Stimulated activated CD4-positive, alpha-beta T cell treated with anti-CD3 and anti-CD28 coated beads, Interleukin-15, amount 100 ng/mL, for 48 hours (primary cell): ENCODE measurements at regions not wholly inside any gene's neighbourhood (a gene's known extent, or its start where the extent isn't known, plus 50 kb on each side); places are given as distances from the start of the nearest gene placed in this dataset.

ENCODE experiments used
- DNase-seq, 2 donors: peaks; one replicate each; pipeline ENCODE4 v3.0.0-alpha.2; 2020; ENCODE audit warnings: low read depth in 2 of 2

DNA sequence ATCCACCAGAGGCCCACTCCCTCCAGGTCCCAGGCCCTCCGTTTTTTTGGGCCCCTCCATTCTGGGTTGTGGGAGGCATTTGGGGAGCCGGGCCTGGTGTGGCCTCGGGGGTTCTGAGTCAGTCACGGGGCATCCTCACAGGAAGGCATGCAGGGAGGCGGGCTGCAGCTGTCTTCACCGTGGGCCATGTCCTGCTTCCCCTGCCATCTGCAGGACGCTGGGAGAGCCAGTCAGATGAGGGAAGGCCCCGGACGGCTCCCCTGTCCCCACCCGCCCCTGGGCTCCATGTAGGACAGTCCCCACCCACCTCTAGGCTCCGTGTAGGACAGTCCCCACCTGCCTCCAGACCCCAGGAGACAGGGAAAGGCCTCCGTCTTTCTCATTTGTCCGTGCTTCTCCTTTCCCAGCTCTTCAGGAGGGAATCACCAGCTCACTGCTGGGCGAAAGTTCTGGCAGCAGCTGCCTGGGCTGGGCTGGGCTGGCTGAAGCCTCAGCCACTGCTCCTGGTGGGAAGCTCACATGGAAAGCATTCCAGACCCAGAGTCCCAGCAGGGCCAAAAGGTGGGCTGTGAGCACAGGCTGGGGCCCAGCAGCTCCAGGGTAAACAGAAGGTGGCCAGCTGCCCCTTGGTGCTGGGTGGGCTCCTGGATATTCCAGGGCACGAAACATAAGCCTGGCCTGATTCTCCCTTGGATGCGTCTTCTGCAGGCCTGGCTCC lies 217.8 kb downstream of the KIF26A start:
- no peak for DNase-seq

DNA sequence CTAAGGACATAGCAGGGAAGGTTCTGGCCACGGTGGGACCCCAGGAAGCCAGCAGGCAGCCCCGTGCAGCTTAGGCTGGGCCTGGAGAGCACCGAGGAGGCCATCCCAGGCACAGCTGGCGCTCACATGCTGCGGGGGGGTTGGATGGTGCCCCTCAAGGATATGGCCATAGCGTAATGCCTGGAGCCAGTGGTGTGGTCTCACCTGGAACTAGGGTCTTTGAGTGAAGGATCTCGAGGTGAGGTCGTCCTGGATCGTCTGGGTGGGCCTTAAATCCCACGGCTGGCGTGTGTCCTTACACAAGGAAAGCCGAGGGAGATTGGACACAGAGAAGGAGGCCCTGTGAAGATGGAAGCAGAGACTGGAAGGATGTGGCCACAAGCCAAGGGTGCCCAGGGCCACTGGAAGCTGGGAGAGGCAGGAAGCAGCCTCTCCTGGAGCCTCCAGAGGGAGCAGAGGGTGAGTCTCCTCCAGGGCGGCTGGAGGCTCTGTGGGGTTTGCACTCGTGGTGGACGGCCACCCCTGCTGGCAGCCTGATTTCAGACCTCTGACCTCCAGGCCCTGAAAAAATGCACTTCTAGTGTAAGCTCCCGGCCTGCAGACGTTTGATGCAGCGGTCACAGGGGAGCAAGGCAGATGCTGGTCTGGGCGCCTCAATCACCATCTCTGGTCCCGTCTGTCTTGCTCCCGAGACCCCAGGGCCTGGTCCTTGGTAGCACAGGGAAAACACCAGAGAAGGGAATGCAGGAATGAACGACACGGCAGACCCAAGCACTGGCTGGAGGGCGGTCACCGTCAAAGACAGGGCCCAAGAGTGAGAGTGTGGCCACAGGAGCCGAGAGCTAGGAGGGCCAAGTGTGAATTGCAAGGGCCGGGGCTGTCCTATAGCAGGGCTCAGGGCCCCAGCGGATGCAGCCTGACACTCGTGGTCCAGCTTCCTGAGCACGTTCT lies 218.6 kb downstream of the KIF26A start:
- DNase-seq: no peak

DNA sequence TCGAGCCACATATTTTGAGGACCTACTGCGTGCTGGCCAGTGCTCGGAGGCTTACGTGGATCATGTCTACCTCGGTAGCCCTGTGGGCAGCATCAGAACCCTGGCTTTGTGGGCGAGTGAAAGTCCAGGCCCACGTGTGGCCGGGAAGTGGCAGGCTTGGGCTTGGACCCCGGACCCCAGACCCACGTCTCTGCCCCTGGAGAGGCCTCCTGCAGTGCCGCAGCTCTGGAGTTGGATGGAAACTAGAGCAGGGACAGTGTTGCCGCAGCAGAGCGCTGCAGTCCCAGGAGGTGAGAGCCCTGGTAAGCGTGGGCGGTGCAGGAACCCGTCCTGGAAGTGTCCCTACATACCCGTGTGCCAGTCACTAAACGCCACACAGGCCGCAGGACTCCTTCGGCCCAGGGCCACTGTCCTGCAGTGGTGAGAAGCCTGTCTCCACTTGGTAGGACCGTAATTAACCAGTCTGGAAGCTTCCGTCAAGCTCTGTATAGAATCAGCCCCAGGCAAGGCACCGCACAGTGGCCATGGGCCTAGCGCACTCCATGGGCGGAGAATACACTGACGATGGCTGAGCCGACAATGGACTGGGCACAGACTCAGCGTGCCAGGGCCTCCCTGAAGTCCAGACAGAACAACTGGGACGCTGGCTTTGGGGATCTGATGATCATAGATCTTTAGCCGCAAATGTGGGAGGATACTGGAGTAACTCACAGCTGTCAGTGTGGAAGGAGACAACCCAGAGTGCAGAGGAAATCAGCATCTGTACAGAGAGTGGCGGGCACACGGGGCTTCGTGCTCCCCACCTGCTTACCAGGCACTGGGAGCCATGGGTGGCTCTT lies 219.5 kb downstream of the KIF26A start:
- DNase-seq: no peak

DNA sequence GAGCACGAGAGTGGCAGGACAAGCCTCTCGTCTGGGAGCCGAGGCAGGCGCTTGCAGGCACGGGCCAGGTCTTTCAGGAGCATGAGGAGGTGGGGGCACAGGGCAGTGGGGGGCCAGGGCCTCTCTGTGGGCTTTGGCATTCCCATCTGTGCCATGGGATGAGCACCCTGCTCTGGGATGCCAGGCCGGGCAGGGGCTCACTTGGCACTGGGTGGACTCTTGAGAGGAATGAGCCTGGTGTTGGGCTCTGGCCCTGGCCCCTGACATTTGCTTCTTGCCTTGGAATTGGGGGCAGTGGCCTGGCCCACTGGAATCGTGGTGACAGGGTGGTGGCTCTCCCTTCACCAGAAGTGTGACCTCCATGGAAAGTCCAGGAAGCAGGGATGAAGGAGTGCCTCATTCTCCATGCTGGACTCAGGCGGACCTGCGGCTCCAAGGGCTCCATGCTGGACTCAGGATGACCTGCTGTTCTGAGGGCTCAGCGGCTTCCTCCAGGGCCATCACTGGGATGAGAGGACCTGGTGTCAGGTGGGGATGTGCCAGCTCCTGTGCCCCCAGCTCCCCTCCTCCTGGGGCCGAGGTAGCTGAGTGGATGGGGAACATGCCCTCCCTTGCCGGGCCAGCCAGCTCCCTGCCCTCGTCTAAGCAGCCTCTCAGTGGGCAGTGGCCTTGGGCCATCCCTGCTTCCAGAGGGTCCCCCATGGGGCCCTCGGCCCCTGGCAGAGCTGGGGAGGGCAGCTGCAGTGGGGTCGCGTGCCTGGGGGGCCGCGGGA lies 220.3 kb downstream of the KIF26A start:
- no peak for DNase-seq

DNA sequence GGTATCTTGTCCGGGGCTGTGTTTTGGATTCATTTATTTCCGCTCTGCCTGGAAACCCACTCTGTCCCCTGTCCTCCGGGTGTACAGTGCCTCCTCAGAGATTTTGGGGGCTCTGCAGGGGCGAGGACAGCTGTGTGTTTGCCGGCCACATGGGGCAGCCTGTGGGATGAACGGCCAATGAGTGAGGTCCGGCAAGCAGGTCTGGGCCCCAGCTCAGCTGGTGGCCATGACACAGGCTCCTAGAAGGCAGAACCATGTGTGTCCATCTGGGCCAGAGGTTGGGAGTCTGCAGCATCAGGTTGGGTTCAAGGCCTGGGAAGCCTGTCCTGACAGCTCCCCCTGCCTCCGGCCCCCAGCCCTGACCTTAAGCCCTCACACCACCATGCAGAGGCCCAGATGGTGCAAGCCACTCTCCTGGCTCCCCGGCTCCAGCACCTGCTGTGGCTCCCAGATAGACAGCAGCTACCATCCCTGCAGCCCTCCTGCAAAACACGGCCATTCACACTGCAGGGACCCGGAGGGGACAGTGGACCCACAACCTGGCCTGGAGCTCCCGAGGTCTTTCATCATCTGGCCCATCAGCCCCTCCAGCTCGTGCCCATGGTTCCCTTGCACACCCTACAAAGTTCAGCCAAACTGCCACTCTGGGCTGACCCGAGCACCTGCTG lies 220.1 kb upstream of the C14orf180 start:
- no peak for DNase-seq

DNA sequence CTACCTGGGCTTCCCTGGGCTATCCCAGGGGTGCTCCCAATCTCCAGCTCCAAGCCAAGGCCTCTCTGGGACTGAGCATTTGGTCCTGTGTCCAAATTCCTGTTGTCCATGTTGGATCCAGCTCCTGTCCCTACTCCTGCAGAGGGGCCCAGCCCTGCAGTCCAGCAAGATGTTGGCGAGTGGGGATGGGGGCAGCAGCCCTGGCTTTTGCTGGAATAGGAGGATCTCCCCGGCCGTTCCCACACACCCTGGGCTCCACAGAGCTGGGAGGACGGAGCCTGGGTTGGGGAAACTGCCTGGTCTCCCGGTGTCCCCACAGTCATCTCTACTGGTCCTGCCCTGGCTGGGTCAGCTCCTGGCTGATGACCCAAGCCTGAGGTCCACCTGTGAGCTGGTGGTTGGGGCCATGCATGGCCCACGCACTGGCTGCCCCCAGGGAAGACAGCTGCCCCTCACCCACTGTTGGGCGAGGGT lies 219.6 kb upstream of the C14orf180 start:
- DNase-seq: no peak

DNA sequence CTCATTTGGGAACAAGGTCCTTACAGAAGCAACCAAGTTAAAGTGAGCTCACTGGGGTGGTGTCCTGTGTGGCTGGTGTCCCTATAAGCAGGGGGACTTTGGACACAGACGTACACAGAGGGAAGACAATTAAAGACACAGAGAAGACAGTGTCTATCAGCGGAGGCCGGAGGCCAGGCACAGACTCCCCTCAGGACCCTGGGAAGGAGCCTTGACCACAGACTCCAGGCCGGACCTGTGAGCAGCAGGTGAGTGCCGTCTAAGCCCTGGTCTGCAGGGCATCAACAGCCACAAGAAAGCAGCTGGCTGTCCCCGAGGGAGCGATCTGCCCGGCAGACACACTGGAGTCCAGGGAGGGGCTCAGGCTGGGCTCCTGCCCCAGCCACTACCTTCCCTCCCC lies 219.1 kb upstream of the C14orf180 start:
- no peak for DNase-seq

DNA sequence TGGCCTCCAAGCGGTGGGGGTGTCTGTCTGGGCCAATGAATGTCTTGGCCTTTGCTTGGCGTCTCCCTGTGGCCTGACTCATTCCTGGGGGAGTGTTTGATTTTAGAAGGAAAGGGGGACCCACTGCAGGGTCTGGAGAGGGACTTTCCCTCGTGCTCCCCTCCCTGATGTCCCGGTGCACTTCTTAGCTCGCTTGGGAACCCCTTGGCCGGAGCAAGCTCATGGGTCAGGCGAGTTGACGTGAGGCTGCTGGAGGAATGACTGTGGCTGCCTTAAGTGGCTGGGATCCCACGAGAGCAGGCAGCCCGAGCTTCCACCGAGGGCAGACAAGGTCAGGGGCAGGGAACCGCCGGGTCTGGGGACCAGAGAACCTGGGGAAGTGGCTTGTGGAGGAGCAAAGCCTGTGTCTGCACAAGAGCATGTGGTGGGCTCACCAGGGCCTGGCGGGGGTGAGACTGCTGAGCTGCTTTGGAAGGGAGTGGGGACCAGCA lies 218.4 kb upstream of the C14orf180 start:
- DNase-seq: no peak

DNA sequence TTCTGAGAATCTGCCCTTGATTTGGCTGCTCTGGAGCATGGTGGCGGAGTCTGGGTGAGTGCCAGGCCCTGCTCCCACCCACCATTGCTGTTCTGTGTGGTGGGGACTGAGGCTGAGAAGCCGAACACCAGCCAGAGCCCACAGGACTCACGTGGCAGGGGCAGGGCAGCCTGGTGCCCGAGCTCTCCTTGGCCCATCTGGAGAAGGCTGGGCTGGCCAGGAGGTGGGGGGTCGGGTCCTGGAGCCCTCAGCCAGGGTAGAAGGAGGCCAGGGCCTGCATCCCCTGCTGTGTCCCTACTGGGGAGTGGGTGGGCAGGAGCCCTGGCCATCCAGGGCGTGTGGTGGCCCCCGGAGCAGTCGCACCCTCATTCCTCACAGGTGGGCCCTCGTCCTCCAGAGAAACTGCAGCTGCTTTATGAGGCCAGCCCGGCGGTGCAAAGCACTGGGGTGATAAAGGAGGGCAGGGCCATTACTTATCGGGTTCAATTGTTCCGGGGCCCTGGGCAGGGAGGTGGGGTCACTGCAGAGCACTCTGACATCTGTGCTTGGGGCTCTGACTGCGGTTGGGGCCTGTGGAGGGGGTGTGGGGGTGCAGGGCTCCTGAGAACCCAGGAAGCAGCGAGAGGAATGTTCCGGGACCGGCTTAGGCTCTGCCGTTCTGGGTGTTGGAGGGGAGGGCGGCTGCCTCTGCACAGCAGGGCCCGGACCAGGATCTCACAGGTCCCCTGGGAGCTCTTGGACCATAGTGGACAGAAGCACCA lies 217.5 kb upstream of the C14orf180 start:
- no peak for DNase-seq

DNA sequence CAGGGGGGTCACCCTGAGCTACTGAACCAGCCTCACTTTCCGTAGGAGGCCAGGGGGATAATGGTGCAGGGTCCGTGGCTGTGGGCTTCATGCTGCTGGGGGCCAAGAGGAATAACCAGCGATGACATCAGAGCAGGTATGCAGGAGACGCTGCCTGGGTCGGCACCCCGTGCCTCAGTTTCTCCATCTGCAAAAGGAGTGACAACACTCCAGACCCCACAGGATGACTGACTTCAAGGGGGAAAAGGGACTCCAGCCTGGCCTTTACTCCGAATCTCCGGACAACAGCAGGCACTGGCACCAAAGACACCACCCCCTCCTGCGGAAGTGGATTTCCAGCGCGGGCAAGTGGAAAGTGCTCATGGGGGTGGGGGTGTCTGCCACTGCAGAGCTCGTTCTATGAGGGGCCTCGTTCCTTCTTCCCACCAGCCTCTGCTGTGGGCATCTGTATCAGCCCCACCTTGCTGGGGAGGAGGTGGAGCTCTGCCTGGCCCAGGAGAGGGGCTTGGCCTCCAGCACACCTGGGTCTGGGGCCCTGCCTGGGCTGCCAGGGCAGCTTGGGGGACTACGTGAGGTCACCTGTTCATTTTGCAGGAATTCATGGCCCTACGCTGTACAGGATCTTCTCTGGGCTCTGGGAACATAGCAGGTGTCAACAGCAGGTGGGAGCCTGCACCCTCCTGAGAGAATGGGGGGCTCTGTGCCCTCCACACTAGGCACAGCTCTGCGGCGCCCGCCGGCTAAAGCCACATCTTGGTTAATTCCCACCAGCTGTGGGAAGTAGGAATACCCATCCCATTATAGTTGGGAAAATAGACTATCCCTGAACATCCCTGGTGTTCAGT lies 216.6 kb upstream of the C14orf180 start:
- no peak for DNase-seq

DNA sequence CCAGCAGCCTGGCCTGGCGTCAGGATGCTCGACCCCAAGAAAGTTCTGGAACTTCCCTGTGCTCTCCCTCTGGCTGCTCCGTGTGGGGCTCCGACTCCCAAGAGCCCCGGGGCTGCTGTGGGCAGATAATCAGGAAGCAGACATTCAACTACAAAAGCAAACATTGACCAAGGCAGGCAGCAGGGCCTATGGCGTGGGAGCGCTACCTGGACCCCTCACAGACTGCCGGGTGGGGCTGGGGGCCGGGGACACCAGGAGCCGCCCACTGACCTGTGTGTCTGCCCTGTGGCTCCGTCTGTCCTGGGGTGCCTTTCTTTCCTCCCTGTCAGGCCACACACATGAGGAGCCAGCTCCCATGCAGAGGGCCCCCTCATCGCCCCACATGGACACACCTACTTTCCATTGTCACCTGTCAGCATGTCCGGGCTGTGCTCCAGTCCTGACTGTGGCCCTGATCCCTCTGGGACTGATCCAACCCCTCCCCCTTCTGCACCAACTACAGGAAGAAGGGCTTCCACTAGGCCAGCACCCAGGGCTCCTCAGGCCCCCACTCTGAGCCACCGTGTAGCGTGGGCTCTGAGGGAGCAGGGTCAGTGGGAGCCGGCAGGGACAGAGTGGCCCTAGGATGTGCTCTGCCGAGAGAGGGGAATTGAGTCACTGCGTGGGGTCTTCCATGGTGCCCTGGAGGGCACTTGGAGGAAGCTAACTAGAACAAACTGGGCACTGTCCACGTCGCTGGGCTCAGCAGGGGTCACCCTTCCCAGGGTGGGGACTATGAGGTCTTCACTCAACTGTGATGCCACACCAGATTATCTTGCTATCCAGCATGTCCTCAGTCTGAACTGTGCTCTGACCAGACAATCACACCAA lies 215.4 kb upstream of the C14orf180 start:
- no peak for DNase-seq

DNA sequence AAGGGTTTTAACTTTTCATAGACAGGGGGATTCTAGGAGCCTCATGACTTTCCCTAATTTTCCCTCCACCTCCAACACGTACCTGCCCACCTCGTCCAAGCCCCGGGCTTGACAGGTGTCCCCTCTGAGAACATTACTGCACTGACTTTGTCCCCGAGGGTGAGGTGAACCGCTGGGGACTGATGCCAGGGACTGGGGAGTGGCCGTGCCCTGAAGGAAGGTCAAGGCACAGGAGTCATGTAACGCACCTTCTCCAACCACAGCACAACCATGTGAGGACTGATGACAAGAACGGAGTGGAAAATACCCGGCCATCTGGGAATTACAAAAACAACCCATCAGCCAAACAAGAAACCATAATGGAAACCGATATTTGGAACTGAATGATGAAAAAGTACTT lies 214.7 kb upstream of the C14orf180 start:
- DNase-seq: no peak

DNA sequence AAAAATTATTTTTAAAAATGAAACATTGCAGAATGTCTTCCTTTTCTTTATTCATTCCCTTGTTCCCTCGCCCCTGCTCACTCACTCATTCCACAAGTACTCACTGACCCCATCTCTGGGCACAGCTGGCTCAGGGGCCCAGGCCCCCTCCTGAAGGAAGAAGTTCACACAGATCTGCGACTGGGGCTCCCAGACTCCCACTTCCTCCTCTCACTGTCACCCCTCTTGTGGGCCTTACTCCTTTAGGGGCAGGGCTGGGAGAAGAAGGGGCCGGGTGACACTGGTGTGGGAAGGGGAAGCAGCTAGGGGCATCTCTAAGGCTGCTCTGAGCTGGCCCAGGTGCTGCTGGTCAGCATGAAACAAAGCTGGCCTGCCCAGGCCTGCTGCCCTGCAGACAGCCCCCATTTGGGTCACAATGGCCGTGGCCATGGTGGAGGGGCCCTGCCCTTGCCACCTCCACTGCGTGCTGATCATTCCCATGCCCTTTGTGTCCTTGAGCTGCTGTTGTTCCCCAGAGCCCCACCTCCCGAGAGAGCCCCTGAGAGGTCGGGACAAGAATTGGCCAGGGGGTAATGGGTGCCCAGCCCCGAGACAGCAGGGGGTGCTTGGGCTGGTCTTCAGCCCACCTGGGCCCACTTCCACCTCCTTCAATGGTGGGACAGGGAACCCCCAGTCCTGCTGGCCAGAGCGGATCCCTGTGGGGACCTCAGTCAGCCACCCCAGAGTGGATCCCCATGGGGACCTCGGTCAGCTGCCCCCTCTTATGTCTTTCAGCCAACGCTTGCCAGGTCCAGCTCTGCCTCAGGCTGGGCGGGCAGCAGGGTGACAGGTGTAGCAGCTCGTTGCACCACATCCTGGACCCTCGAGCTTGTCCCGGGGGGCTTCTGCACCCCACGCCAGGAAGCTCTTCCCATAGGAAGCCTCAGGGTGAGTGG lies 212.4 kb upstream of the C14orf180 start:
- DNase-seq: no peak

DNA sequence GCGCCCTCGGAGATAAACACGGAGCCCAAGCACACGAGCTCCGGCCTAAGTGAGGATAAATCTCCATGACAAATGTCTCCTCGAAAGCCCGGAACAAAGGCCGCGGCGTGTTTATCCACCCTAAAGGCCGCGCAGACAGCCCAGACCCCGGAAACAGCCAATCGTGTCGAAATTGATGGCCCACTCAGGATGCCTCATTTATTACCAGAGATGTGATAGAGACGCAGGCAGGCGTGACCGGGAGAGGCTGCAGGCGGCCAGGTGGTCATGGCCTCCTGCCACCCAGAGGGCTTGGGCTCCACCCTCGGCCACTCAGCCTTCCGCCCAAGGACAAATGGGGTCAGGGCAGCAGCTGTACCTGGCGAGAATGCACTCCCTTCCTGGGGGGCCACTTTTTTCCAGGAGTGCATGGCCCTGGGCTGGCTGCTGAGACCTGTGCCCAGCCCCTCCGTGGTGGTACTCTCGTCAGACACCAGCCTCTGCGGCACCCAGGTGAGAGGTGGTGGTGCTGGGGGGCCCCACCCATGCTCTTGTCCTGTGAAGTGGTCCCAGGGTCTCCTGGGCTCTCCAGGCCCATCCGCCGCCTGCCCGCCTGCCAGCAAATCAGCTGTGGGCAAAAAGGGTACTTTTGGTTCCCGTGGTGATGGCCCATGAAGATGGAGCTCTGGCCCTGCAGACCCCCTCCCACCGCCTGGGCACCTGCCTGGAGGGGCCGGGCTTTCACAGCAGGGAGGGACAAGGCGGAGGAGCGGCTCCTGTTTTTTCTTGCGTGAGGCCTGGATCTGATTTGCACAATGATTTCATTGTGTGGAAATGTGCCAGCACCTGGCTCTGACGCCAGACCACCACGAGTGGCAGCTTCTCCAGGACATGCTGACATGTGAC lies 211.5 kb upstream of the C14orf180 start:
- DNase-seq: no peak

DNA sequence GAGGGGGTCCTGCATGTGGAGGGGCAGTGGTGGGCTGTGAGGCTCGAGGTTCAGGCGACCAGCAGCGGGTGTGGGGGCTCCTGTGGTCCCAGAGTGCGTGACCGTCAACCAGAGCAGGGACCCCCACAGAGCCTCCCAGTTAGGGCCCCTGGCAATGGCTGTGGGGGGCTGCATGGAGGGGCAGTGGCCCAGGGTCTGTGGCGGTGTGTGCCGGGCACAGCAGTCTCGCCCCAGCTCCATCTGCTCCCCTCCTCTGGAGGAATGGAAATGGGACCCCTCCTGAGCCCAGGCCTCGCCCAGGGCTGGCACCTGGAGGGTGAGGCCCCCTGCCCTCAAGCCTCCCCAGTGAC lies 210.8 kb upstream of the C14orf180 start:
- no peak for DNase-seq

DNA sequence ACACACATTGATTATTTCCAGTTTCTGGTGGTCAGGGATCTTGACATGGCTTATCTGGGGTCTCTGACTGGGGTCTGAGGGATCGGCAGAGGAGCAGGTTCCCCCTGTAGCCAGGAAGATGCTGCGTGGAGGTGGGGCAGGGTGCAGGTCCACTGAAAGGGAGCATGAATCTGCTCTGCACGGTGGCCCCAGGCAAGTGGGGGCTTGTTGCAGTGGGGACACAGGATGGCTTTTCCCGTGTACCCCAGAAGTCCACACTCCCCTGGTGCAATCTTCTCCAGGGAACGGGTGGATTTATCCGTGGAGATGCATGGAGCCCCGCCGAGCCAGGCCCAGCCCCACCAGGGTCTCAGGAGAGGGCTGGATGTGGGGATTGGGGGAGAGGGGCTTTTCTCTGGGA lies 210.4 kb upstream of the C14orf180 start:
- DNase-seq: no peak
